Natural killer cell (primary cell): ENCODE measurements at regions not wholly inside any gene's neighbourhood (a gene's known extent, or its start where the extent isn't known, plus 50 kb on each side); places are given as distances from the start of the nearest gene placed in this dataset.

Experiments
- ATAC-seq, 3 donors: fragments of 150-1000 bp in 2 of 3; fragments of 200-7000 bp in 1 of 3; cut with Tn5 transposase; 1 replicate in 1 of 3; 2 replicates in 2 of 3; pipeline ENCODE4 v1.10.0; 2021; ENCODE audit warnings: mild to moderate bottlenecking in 2 of 3, moderate library complexity in 2 of 3
- DNase-seq, 2 donors: peaks; one replicate each; pipeline versions ENCODE4 v3.0.0 to v3.0.0-alpha.2; 2013 to 2021; ENCODE audit warnings: mixed read lengths in 1 of 2
- H3K27ac ChIP-seq: one replicate; pipeline ENCODE4 v1.5.1; 2013; ENCODE audit warnings: mild to moderate bottlenecking, low read length
- H3K27me3 ChIP-seq: one replicate; pipeline ENCODE4 v1.6.1; 2013; ENCODE audit warnings: low read length; ENCODE audit not compliant: control insufficient read depth, insufficient read depth
- H3K36me3 ChIP-seq: one replicate; pipeline ENCODE4 v1.6.1; 2013; ENCODE audit warnings: low read length; ENCODE audit not compliant: control insufficient read depth, insufficient read depth
- H3K4me1 ChIP-seq: one replicate; pipeline ENCODE4 v1.6.1; 2013; ENCODE audit warnings: low read length; ENCODE audit not compliant: control insufficient read depth, insufficient read depth
- H3K4me3 ChIP-seq: one replicate; pipeline ENCODE4 v1.5.1; 2013; ENCODE audit warnings: low read length
- H3K9me3 ChIP-seq: one replicate; pipeline ENCODE4 v1.6.1; 2013; ENCODE audit warnings: low read length; ENCODE audit not compliant: control insufficient read depth, insufficient read depth
- H3K27ac Mint-ChIP-seq, 2 donors: one replicate each; pipeline ENCODE4 v1.8.0; 2022; ENCODE audit warnings: mild to moderate bottlenecking in 2 of 2, mixed read lengths in 2 of 2, moderate library complexity in 1 of 2
- H3K27me3 Mint-ChIP-seq, 2 donors: one replicate each; pipeline ENCODE4 v1.8.0; 2022; ENCODE audit warnings: low read depth in 2 of 2, mixed read lengths in 2 of 2
- H3K36me3 Mint-ChIP-seq: one replicate; pipeline ENCODE4 v1.8.0; 2022; ENCODE audit warnings: mixed read lengths
- H3K4me1 Mint-ChIP-seq, 2 donors: one replicate each; pipeline ENCODE4 v1.8.0; 2022; ENCODE audit warnings: mixed read lengths in 2 of 2
- H3K4me3 Mint-ChIP-seq: one replicate; pipeline ENCODE4 v1.8.0; 2022; ENCODE audit warnings: mild to moderate bottlenecking, moderate library complexity, mixed read lengths
- H3K9me3 Mint-ChIP-seq, 2 donors: one replicate each; pipeline ENCODE4 v1.8.0; 2022; ENCODE audit warnings: mixed read lengths in 2 of 2
- WGBS: methylation state at CpG from one replicate; pipeline ENCODE4 v1.1.7; 2013; ENCODE audit warnings: missing lambda C conversion rate; ENCODE audit not compliant: insufficient coverage; 5-methylcytosine and 5-hydroxymethylcytosine counted together
- intact Hi-C: fragments of 100-400 bp; cut with micrococcal nuclease; formaldehyde crosslinking; loops from one replicate; pipeline ENCODE4 v1.14.2; 2022
- TF ChIP-seq, protein P1 (sequence below): fragments of 200-600 bp; IDR thresholded peaks from one replicate; pipeline ENCODE4 v1.8.0; 2022; ENCODE audit warnings: antibody characterized with exemption

DNA sequence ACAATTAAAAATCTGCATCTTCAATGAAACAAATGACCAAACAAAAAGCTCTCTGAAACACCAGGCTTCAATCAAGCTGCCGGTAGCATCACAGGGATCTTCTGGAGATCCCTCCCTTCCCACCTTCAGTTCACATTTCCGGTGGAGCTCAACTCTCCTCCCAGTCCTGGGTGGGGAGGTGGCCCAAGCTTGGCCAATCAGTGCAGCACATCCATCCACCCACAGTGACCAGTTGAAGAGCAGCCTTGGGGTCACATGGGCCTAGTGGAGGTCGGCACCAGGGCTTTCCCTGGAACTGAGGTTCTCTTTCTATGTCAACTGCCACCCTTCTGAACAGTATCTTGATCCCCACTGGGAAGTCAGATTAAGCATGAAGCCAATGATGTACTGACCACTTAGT lies 620.1 kb upstream of the MGMT start:
- no peak overlapping the region for H3K4me3 ChIP-seq
- Mint-ChIP-seq H3K4me3 (no peak overlapping the region), H3K27ac (no peak overlapping the region), H3K36me3 (no peaks in the 10 kb centered on the region), H3K4me1 (no peaks in the 10 kb centered on the region), H3K27me3 (peaks cover 6 to 14% of the 10 kb centered on the region in 2 donors), H3K9me3 (no peaks in the 10 kb centered on the region)
- no peaks in the 10 kb centered on the region for H3K9me3 ChIP-seq
- ATAC-seq (no peak), DNase-seq (no peak)
- no peaks in the 10 kb centered on the region for H3K27me3 ChIP-seq
- 84% methylated on average over 3 of the region's 3 CpGs for WGBS
- TF ChIP-seq, protein P1, sequence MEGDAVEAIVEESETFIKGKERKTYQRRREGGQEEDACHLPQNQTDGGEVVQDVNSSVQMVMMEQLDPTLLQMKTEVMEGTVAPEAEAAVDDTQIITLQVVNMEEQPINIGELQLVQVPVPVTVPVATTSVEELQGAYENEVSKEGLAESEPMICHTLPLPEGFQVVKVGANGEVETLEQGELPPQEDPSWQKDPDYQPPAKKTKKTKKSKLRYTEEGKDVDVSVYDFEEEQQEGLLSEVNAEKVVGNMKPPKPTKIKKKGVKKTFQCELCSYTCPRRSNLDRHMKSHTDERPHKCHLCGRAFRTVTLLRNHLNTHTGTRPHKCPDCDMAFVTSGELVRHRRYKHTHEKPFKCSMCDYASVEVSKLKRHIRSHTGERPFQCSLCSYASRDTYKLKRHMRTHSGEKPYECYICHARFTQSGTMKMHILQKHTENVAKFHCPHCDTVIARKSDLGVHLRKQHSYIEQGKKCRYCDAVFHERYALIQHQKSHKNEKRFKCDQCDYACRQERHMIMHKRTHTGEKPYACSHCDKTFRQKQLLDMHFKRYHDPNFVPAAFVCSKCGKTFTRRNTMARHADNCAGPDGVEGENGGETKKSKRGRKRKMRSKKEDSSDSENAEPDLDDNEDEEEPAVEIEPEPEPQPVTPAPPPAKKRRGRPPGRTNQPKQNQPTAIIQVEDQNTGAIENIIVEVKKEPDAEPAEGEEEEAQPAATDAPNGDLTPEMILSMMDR = no peak
- no peaks in the 10 kb centered on the region for H3K36me3 ChIP-seq
- no peaks in the 10 kb centered on the region for H3K4me1 ChIP-seq
- intact Hi-C loops = no loop called here
- H3K27ac ChIP-seq = no peak overlapping the region

DNA sequence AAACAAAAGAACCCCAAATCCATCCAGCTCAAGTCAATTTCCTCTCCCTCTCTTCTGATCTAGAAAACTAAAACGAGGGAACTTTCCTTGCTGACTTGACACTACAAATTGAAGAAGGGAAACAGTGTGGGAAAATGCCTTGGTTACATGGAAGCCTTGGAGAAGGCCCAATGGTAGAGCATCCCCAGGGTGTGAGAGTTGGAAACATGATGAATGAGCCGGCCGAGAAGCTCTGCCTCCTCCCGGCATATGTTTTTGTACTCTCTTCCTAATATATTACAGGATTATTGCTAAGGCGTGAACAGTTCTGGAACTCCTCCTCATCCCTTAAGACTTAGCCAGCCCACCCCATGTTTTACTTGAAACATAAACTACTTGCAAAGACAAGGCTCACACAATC lies 618.2 kb upstream of the MGMT start:
- no peak for ATAC-seq
- 87% methylated on average over 5 of the region's 5 CpGs for WGBS

DNA sequence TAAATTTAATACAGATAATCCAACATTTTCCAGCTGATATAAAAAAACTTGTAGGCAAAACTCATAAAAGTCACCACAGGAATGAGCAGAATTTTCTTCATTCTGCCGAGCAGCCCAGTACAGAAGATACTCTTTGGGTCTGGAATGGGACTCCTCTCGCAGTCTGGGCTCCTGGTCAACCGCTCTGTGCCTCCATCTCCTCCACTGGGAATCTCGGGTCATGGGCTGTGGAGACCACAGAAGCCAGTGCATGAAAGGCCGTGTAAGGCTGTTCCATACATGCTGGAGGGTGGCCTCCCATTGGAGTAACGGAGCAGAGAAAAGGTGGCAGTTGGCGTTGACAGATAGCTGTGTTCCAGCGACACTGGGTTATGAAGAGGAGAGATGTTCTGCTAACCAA lies 616.4 kb upstream of the MGMT start:
- H3K27ac Mint-ChIP-seq = no peak overlapping the region
- 92% methylated on average over 8 of the region's 8 CpGs for WGBS
- H3K9me3 Mint-ChIP-seq = no peaks in the 10 kb centered on the region
- no peak for ATAC-seq
- H3K4me3 ChIP-seq = no peak overlapping the region
- intact Hi-C loops = no loop called here
- H3K4me1 ChIP-seq = no peaks in the 10 kb centered on the region
- no peaks in the 10 kb centered on the region for H3K36me3 Mint-ChIP-seq
- no peaks in the 10 kb centered on the region for H3K36me3 ChIP-seq
- H3K27me3 ChIP-seq = no peaks in the 10 kb centered on the region
- no peak overlapping the region for H3K4me3 Mint-ChIP-seq
- no peak for DNase-seq
- H3K9me3 ChIP-seq = no peaks in the 10 kb centered on the region
- H3K27me3 Mint-ChIP-seq = peaks cover 2 to 7% of the 10 kb centered on the region in 2 donors
- H3K4me1 Mint-ChIP-seq = no peaks in the 10 kb centered on the region
- no peak overlapping the region for H3K27ac ChIP-seq
- TF ChIP-seq, protein P1 = no peak

More for the DNA sequence above, 618.2 kb upstream of the MGMT start:
- Histone ChIP-seq H3K27ac (no peak overlapping the region), H3K9me3 (no peaks in the 10 kb centered on the region), H3K36me3 (no peaks in the 10 kb centered on the region), H3K27me3 (no peaks in the 10 kb centered on the region), H3K4me1 (no peaks in the 10 kb centered on the region), H3K4me3 (no peak overlapping the region)
- Mint-ChIP-seq H3K27ac (no peak overlapping the region), H3K27me3 (peaks cover 2 to 7% of the 10 kb centered on the region in 2 donors), H3K4me1 (no peaks in the 10 kb centered on the region), H3K9me3 (no peaks in the 10 kb centered on the region), H3K36me3 (no peaks in the 10 kb centered on the region), H3K4me3 (no peak overlapping the region)
- TF ChIP-seq, protein P1 = no peak
- intact Hi-C loops = no loop called here
- DNase-seq = no peak

DNA sequence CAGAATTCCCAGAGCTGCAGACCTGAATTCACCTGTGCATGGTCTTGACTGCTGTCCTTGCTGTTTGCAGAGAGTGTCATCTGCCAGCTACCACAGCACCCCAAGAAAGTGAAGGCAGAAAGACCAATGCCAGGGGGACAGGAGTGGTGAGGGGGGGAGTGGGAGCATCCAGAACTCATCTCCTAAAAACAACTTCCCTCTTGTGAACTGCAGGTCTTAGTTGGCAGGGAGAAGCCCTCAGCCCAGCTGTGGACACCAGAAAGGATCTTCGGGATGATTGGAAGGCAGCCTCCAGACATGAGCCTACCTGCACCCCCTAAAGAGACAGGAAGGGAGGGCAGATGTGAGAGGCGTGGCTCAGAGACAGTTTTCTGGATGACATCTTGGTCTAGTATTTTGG lies 615.8 kb upstream of the MGMT start:
- H3K9me3 ChIP-seq = no peaks in the 10 kb centered on the region
- DNase-seq (no peak), ATAC-seq (no peak)
- no peaks in the 10 kb centered on the region for H3K9me3 Mint-ChIP-seq
- WGBS = 85% methylated on average over 2 of the region's 2 CpGs
- intact Hi-C loops = no loop called here
- H3K27ac Mint-ChIP-seq = no peak overlapping the region
- H3K27me3 ChIP-seq = no peaks in the 10 kb centered on the region
- H3K4me1 Mint-ChIP-seq = no peaks in the 10 kb centered on the region
- H3K36me3 ChIP-seq = no peaks in the 10 kb centered on the region
- TF ChIP-seq, protein P1 = no peak
- H3K4me3 Mint-ChIP-seq = no peak overlapping the region
- H3K27me3 Mint-ChIP-seq = peaks cover 2 to 7% of the 10 kb centered on the region in 2 donors
- H3K4me1 ChIP-seq = no peaks in the 10 kb centered on the region
- no peak overlapping the region for H3K27ac ChIP-seq
- no peak overlapping the region for H3K4me3 ChIP-seq
- H3K36me3 Mint-ChIP-seq = no peaks in the 10 kb centered on the region
